Spleen (tissue), 11 donors: ENCODE measurements at regions not wholly inside any gene's neighbourhood (a gene's known extent, or its start where the extent isn't known, plus 50 kb on each side); places are given as distances from the start of the nearest gene placed in this dataset.
"Not testable (repeated sequence)": the region's sequence is repeated elsewhere in the genome, so short reads cannot be mapped to it uniquely, and the experiment has no call there.

Source experiments
- DNase-seq: peaks from one replicate; pipeline ENCODE4 v3.0.0-alpha.2; 2020
- H3K27ac ChIP-seq, 8 donors: fragments of 200-600 bp; sonication (generic) in 7 of 8; 1 replicate in 4 of 8; 2 replicates in 4 of 8; pipeline versions ENCODE4 v1.5.0 to v1.8.0; 2016 to 2021; ENCODE audit warnings: inconsistent platforms in 4 of 8, mild to moderate bottlenecking in 4 of 8, moderate library complexity in 1 of 8
- H3K27me3 ChIP-seq, 7 donors: fragments of 200-600 bp; sonication (generic) in 6 of 7; replicated peaks in 1 of 7; 1 replicate in 4 of 7; 2 replicates in 3 of 7; pipeline versions ENCODE4 v1.5.0 to v1.8.0; 2016 to 2021; ENCODE audit warnings: inconsistent platforms in 3 of 7, mild to moderate bottlenecking in 1 of 7
- H3K36me3 ChIP-seq, 6 donors: fragments of 200-600 bp; sonication (generic) in 5 of 6; 1 replicate in 4 of 6; 2 replicates in 2 of 6; pipeline versions ENCODE4 v1.5.0 to v1.8.0; 2016 to 2021; ENCODE audit warnings: inconsistent platforms in 2 of 6
- H3K4me1 ChIP-seq, 6 donors: fragments of 200-600 bp; sonication (generic) in 5 of 6; 1 replicate in 3 of 6; 2 replicates in 3 of 6; pipeline versions ENCODE4 v1.5.0 to v1.8.0; 2016 to 2021; ENCODE audit warnings: inconsistent platforms in 3 of 6
- H3K4me3 ChIP-seq, 8 donors: fragments of 200-600 bp; sonication (generic) in 7 of 8; 1 replicate in 4 of 8; 2 replicates in 4 of 8; pipeline versions ENCODE4 v1.5.0 to v1.8.0; 2016 to 2021; ENCODE audit warnings: inconsistent platforms in 4 of 8, mild to moderate bottlenecking in 4 of 8, moderate library complexity in 2 of 8
- H3K9me3 ChIP-seq, 8 donors: fragments of 200-600 bp; sonication (generic) in 7 of 8; 1 replicate in 4 of 8; 2 replicates in 4 of 8; pipeline versions ENCODE4 v1.5.0 to v1.8.0; 2016 to 2021; ENCODE audit warnings: inconsistent platforms in 4 of 8
- POLR2A ChIP-seq, 3 donors: fragments of 450-650 bp; IDR thresholded peaks; one replicate each; pipeline ENCODE4 v1.5.1; 2017; ENCODE audit warnings: antibody characterized with exemption in 3 of 3, mild to moderate bottlenecking in 1 of 3
- POLR2AphosphoS5 ChIP-seq, 3 donors: sonication (generic); formaldehyde crosslinking; IDR thresholded peaks; one replicate each; pipeline ENCODE4 v1.5.1; 2017; ENCODE audit warnings: antibody characterized with exemption in 3 of 3
- WGBS, 5 donors: extraction: QIAGEN DNeasy Blood & Tissue Kit in 3 of 5; methylation state at CpG; one replicate each; pipeline versions ENCODE4 v1.1.5 to v1.1.7; 2013 to 2018; 5-methylcytosine and 5-hydroxymethylcytosine counted together
- intact Hi-C: fragments of 100-400 bp; cut with DNase I; formaldehyde crosslinking; loops from one replicate; pipeline ENCODE4 v1.15.0; 2023; ENCODE audit warnings: low total_unique reads
- TF ChIP-seq, protein P1 (sequence below), 11 experiments: fragments of 200-600 bp in 7 of 11; fragments of 450-650 bp in 4 of 11; sonication (generic) in 4 of 11; IDR thresholded peaks in 8 of 11; conservative IDR thresholded peaks in 3 of 11; 1 replicate in 7 of 11; 2 replicates in 4 of 11; pipeline versions ENCODE4 v1.4.0 to v1.8.0; 2016 to 2021; ENCODE audit warnings: antibody characterized with exemption in 11 of 11, inconsistent platforms in 4 of 11, mild to moderate bottlenecking in 1 of 11
- donor health status: healthy with polysubstance abuse.
- donor health status: DM: no; HTN: no; CAD: no; lungs with moderate emphysema.
- donor health status: DM: no; HTN: no; CAD: no.
- donor health status: Bipolar disorder and iron deficiency.
- donor health status: healthy.
- donor health status: DM: no; HTN: no; CAD: no.
- donor health status: DM: yes; HTN: yes; CAD: no.

- no peaks in the 10 kb centered on the region for H3K27me3 ChIP-seq
- intact Hi-C loops, result no loop called here
- peaks cover 0 to 8% (median 0%) of the 10 kb centered on the region in 8 donors for H3K9me3 ChIP-seq
- no peaks in the 10 kb centered on the region for H3K36me3 ChIP-seq
- H3K4me3 ChIP-seq, result no peak overlapping the region
- 84 to 96% (median 91%) methylated on average over 4 of the region's 4 CpGs for WGBS, 5 donors
- no peak overlapping the region for H3K27ac ChIP-seq
- no peak for DNase-seq
- H3K4me1 ChIP-seq, result no peaks in the 10 kb centered on the region
- TF ChIP-seq POLR2A (IDR thresholded peaks at IDR 0.05) (no peak), POLR2AphosphoS5 (IDR thresholded peaks at IDR 0.05) (no peak)
- TF ChIP-seq, protein P1, sequence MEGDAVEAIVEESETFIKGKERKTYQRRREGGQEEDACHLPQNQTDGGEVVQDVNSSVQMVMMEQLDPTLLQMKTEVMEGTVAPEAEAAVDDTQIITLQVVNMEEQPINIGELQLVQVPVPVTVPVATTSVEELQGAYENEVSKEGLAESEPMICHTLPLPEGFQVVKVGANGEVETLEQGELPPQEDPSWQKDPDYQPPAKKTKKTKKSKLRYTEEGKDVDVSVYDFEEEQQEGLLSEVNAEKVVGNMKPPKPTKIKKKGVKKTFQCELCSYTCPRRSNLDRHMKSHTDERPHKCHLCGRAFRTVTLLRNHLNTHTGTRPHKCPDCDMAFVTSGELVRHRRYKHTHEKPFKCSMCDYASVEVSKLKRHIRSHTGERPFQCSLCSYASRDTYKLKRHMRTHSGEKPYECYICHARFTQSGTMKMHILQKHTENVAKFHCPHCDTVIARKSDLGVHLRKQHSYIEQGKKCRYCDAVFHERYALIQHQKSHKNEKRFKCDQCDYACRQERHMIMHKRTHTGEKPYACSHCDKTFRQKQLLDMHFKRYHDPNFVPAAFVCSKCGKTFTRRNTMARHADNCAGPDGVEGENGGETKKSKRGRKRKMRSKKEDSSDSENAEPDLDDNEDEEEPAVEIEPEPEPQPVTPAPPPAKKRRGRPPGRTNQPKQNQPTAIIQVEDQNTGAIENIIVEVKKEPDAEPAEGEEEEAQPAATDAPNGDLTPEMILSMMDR (IDR thresholded peaks at IDR 0.05 in 8 of 11, conservative IDR thresholded peaks at IDR 0.05 in 3 of 11), result no peak
Measured at GRCh38 chr6:121717686-121718085, 282.2 kb downstream of the GJA1 start.

GRCh38 chr6:121720867-121721266 lies 285.4 kb downstream of the GJA1 start:
- H3K9me3 ChIP-seq, DNase-seq, intact Hi-C loops, H3K4me1 ChIP-seq, H3K36me3 ChIP-seq, H3K27me3 ChIP-seq, H3K27ac ChIP-seq, H3K4me3 ChIP-seq: not testable (repeated sequence)
- WGBS, 5 donors, result 68 to 90% (median 86%) methylated on average over 1 of the region's 1 CpG

DNA sequence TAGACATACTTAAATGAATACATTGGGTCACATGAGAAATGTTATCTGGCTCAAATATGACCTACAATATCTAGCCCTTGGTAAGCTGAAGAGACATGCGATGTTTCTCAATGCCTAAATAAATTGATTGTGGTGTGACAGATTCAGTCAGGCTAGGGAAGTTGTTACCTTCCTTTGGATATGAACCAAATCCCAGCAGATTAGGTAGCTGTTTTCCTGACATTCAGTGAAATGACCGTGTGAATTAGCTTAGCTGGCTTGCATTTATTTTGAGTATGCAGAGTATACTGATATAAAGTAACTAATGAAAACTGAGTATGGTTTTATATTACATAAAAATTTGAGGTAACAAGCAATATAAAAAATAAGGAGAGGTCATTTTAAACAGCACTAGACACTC lies 288.2 kb downstream of the GJA1 start:
- intact Hi-C loops, result no loop called here
- no peak for DNase-seq
- no peaks in the 10 kb centered on the region for H3K27me3 ChIP-seq
- no peak overlapping the region for H3K27ac ChIP-seq
- no peaks in the 10 kb centered on the region for H3K36me3 ChIP-seq
- 69 to 76% (median 72%) methylated on average over 2 of the region's 2 CpGs for WGBS, 5 donors
- peaks cover 0 to 8% (median 0%) of the 10 kb centered on the region in 8 donors for H3K9me3 ChIP-seq
- H3K4me3 ChIP-seq, result no peak overlapping the region
- no peak for TF ChIP-seq POLR2A (IDR thresholded peaks at IDR 0.05)
- TF ChIP-seq, protein P1 (IDR thresholded peaks at IDR 0.05 in 8 of 11, conservative IDR thresholded peaks at IDR 0.05 in 3 of 11), result no peak
- TF ChIP-seq POLR2AphosphoS5 (IDR thresholded peaks at IDR 0.05), result no peak
- H3K4me1 ChIP-seq, result no peaks in the 10 kb centered on the region

- DNase-seq, result no peak
- intact Hi-C loops, result no loop called here
- no peaks in the 10 kb centered on the region for H3K4me1 ChIP-seq
- H3K36me3 ChIP-seq, result no peaks in the 10 kb centered on the region
- peaks cover 0 to 11% (median 2%) of the 10 kb centered on the region in 8 donors for H3K9me3 ChIP-seq
- TF ChIP-seq POLR2AphosphoS5 (IDR thresholded peaks at IDR 0.05) (no peak), POLR2A (IDR thresholded peaks at IDR 0.05) (no peak)
- TF ChIP-seq, protein P1 (IDR thresholded peaks at IDR 0.05 in 8 of 11, conservative IDR thresholded peaks at IDR 0.05 in 3 of 11), result no peak
- H3K27ac ChIP-seq, result no peak overlapping the region
- no peak overlapping the region for H3K4me3 ChIP-seq
- no peaks in the 10 kb centered on the region for H3K27me3 ChIP-seq
- WGBS, 5 donors, result 38 to 62% (median 58%) methylated on average over 2 of the region's 2 CpGs
Measured at GRCh38 chr6:121724576-121724975, 289.1 kb downstream of the GJA1 start.

- no peaks in the 10 kb centered on the region for H3K36me3 ChIP-seq
- no peak for DNase-seq
- no peaks in the 10 kb centered on the region for H3K4me1 ChIP-seq
- H3K4me3 ChIP-seq, result no peak overlapping the region
- H3K27ac ChIP-seq, result no peak overlapping the region
- 73 to 86% (median 80%) methylated on average over 1 of the region's 1 CpG for WGBS, 5 donors
- H3K9me3 ChIP-seq, result peaks cover 0 to 17% (median 11%) of the 10 kb centered on the region in 8 donors
- TF ChIP-seq, protein P1 (IDR thresholded peaks at IDR 0.05 in 8 of 11, conservative IDR thresholded peaks at IDR 0.05 in 3 of 11), result no peak
- no peak for TF ChIP-seq POLR2A (IDR thresholded peaks at IDR 0.05)
- no peak for TF ChIP-seq POLR2AphosphoS5 (IDR thresholded peaks at IDR 0.05)
- intact Hi-C loops, result no loop called here
- no peaks in the 10 kb centered on the region for H3K27me3 ChIP-seq
Measured at GRCh38 chr6:121726596-121726995, 291.1 kb downstream of the GJA1 start.
